MCF 10A (cell line): ENCODE measurements at regions not wholly inside any gene's neighbourhood (a gene's known extent, or its start where the extent isn't known, plus 50 kb on each side); places are given as distances from the start of the nearest gene placed in this dataset.

Experiments
- BruUV-seq: library from RNA; stranded (reverse); fragments of 400-500 nt; replicated peaks from 2 replicates; lab custom pipeline; 2021; lab: Mats Ljungman, UMichigan
- CTCF ChIA-PET: fragments of 300-600 bp; sonication (Branson Sonifier 250); formaldehyde crosslinking; extraction: SDS; loops from one replicate; lab custom pipeline; 2021; ENCODE audit warnings: antibody characterized with exemption, inconsistent platforms; lab: Yijun Ruan, JAX
- POLR2A ChIA-PET: fragments of 300-600, 350-650 bp; sonication (Branson Sonifier 250); formaldehyde crosslinking; extraction: SDS; loops from one replicate; lab custom pipeline; 2020; ENCODE audit warnings: antibody characterized with exemption, inconsistent platforms; lab: Yijun Ruan, JAX
- DNase-seq: peaks from one replicate; pipeline ENCODE4 v3.0.0-alpha.2; 2018; ENCODE audit not compliant: unreplicated experiment
- H3K27ac Mint-ChIP-seq: one replicate; pipeline ENCODE4 v1.8.0; 2022; ENCODE audit warnings: mild to moderate bottlenecking, low read depth, mixed read lengths; ENCODE audit not compliant: unreplicated experiment
- H3K27me3 Mint-ChIP-seq: one replicate; pipeline ENCODE4 v1.8.0; 2022; ENCODE audit warnings: mixed read lengths; ENCODE audit not compliant: insufficient read depth, unreplicated experiment
- H3K36me3 Mint-ChIP-seq: one replicate; pipeline ENCODE4 v1.8.0; 2022; ENCODE audit warnings: mild to moderate bottlenecking, moderate library complexity, mixed read lengths; ENCODE audit not compliant: insufficient read depth, unreplicated experiment
- H3K4me1 Mint-ChIP-seq: one replicate; pipeline ENCODE4 v1.8.0; 2022; ENCODE audit warnings: mixed read lengths; ENCODE audit not compliant: insufficient read depth, unreplicated experiment
- H3K4me3 Mint-ChIP-seq: one replicate; pipeline ENCODE4 v1.8.0; 2022; ENCODE audit warnings: mild to moderate bottlenecking, moderate library complexity, mixed read lengths; ENCODE audit not compliant: unreplicated experiment
- H3K9me3 Mint-ChIP-seq: one replicate; pipeline ENCODE4 v1.8.0; 2022; ENCODE audit warnings: mixed read lengths; ENCODE audit not compliant: unreplicated experiment
- CTCF ChIP-seq: fragments of 200-600 bp; IDR thresholded peaks from one replicate; pipeline ENCODE4 v1.8.0; 2022; ENCODE audit warnings: antibody characterized with exemption, mild to moderate bottlenecking; ENCODE audit not compliant: unreplicated experiment
- intact Hi-C: fragments of 100-400 bp; cut with micrococcal nuclease; formaldehyde crosslinking; loops from 2 replicates; pipeline ENCODE4 v1.14.1; 2022

GRCh38 chr5:26054594-26054993 is 983.8 kb downstream of the CDH9 start:
- Mint-ChIP-seq H3K4me1 (no peaks in the 10 kb centered on the region), H3K27me3 (no peaks in the 10 kb centered on the region), H3K9me3 (no peaks in the 10 kb centered on the region), H3K4me3 (no peak overlapping the region), H3K27ac (no peak overlapping the region), H3K36me3 (no peaks in the 10 kb centered on the region)
- CTCF ChIA-PET = no interaction called here
- BruUV-seq = no TSS peak
- TF ChIP-seq CTCF = no peak
- POLR2A ChIA-PET = no interaction called here
- no peak for DNase-seq
- intact Hi-C loops = no loop called here

DNA sequence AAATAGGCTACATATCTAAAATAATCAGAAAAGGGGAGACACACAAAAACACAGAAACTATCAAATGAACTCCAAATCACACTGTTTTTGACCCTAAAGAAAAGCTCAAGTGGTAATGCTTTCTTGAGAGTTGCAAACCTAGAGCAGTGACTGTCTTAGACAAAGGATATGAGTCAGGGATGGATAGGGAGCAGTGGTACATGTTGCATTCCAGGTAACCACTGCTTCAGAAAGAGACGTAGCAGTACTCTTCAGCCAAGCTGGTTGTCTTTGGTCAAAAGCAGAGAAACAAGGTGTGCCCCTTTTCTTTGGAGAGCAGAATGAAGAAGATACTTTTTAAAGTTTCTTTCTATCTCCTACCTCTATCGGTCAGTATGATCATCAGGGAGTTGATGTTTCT is 1003.6 kb downstream of the CDH9 start:
- Mint-ChIP-seq H3K4me3 (no peak overlapping the region), H3K36me3 (no peaks in the 10 kb centered on the region), H3K4me1 (peaks cover 10% of the 10 kb centered on the region), H3K9me3 (no peaks in the 10 kb centered on the region), H3K27ac (no peak overlapping the region), H3K27me3 (no peaks in the 10 kb centered on the region)
- TF ChIP-seq CTCF = no peak
- POLR2A ChIA-PET = no interaction called here
- peak; percentile 18 for DNase-seq
- intact Hi-C loops = no loop called here
- no TSS peak for BruUV-seq
- CTCF ChIA-PET = no interaction called here

GRCh38 chr5:26031481-26031880 is 1006.9 kb downstream of the CDH9 start:
- BruUV-seq = no TSS peak
- no peak for DNase-seq
- H3K4me3 Mint-ChIP-seq = no peak overlapping the region
- no peak overlapping the region for H3K27ac Mint-ChIP-seq
- intact Hi-C loops = no loop called here
- no peaks in the 10 kb centered on the region for H3K27me3 Mint-ChIP-seq
- H3K36me3 Mint-ChIP-seq = no peaks in the 10 kb centered on the region
- ChIA-PET CTCF (no interaction called here), POLR2A (no interaction called here)
- no peaks in the 10 kb centered on the region for H3K9me3 Mint-ChIP-seq
- peaks cover 10% of the 10 kb centered on the region for H3K4me1 Mint-ChIP-seq
- no peak for TF ChIP-seq CTCF

GRCh38 chr5:26026044-26026443 is 1012.3 kb downstream of the CDH9 start:
- no peak for DNase-seq
- ChIA-PET CTCF (no interaction called here), POLR2A (no interaction called here)
- Mint-ChIP-seq H3K27me3 (no peaks in the 10 kb centered on the region), H3K4me1 (no peaks in the 10 kb centered on the region), H3K4me3 (no peak overlapping the region), H3K9me3 (no peaks in the 10 kb centered on the region), H3K27ac (no peak overlapping the region), H3K36me3 (no peaks in the 10 kb centered on the region)
- BruUV-seq = no TSS peak
- intact Hi-C loops = no loop called here
- no peak for TF ChIP-seq CTCF
